ENCODE measurements at regions not wholly inside any gene's neighbourhood (a gene's known extent, or its start where the extent isn't known, plus 50 kb on each side); places are given as distances from the start of the nearest gene placed in this dataset.

DNA sequence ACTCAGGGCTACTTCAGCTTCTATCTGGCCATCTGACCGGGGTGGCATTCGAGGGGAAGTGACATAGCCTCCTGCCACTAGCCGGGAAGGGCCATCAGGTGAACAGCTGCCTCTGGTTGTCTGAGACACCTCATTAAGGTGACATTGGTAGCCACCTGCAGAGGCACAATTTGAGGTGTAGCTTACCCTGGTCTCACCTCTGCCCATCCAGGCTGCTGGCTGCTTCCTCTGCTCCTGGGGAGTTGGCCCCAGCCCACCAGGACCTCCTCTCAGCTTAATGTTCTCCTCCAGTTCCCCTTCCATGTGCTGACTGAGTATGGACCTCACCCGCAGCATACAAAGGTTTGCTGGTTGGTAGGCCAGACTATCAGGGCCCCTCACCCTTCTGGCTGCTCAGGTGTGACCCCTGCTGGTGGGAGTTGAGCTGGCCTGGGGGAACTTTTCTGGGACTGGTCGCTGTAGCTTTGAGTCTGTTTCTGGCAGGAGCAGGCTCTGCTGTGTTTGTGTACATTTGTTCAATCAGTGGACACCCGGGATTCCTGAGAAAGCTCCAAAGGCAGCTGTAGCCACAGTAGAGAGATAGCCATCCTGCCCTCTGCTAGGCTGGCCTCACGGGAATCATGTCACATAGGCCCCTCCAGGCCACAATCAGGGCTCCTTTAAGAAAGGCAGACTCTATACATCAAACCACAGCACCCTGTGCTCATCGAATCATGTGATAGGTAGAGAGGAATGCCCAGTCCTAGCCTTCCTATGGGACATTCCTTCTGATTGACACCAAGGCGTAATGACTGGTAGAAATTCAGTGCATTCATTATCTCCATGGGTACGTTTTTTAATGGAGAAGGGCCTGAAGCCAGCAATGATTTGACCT lies 295.1 kb upstream of the PLET1 start:
- H3K4me3 Mint-ChIP-seq: no peak overlapping the region
- Histone ChIP-seq H3K27me3 (ENCODE audit: control insufficient read depth in 1 of 2, insufficient read depth in 2 of 2, low read length in 2 of 2) (peaks cover 0 to 4% of the 10 kb centered on the region in 2 experiments), H3K4me3 (ENCODE audit: low read length) (no peak overlapping the region), H3K36me3 (ENCODE audit: insufficient read depth, low read length) (no peaks in the 10 kb centered on the region), H3K4me1 (ENCODE audit: insufficient read depth, low read length) (peaks cover 6% of the 10 kb centered on the region), H3K9me3 (ENCODE audit: control insufficient read depth in 1 of 2, insufficient read depth in 1 of 2, low read length in 2 of 2) (no peaks in the 10 kb centered on the region), H3K27ac (ENCODE audit: low read depth in 1 of 2, low read length in 2 of 2) (no peak overlapping the region)
- intact Hi-C loops (cut with DNase I, micrococcal nuclease): loop anchor here (1.0 to 2.0 kb wide), 3 partner anchors 265 to 336 kb away; no protein-coding TSS in a partner anchor
- DNase-seq: peak; percentile 50 to 83 (median 60)
- ATAC-seq (ENCODE audit: poor library complexity): peak; percentile 74
- TF ChIP-seq, protein P1, sequence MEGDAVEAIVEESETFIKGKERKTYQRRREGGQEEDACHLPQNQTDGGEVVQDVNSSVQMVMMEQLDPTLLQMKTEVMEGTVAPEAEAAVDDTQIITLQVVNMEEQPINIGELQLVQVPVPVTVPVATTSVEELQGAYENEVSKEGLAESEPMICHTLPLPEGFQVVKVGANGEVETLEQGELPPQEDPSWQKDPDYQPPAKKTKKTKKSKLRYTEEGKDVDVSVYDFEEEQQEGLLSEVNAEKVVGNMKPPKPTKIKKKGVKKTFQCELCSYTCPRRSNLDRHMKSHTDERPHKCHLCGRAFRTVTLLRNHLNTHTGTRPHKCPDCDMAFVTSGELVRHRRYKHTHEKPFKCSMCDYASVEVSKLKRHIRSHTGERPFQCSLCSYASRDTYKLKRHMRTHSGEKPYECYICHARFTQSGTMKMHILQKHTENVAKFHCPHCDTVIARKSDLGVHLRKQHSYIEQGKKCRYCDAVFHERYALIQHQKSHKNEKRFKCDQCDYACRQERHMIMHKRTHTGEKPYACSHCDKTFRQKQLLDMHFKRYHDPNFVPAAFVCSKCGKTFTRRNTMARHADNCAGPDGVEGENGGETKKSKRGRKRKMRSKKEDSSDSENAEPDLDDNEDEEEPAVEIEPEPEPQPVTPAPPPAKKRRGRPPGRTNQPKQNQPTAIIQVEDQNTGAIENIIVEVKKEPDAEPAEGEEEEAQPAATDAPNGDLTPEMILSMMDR (IDR thresholded peaks at IDR 0.05): peak; percentile 73
- no peaks in the 10 kb centered on the region for H3K9me3 Mint-ChIP-seq
- no peaks in the 10 kb centered on the region for H3K27me3 Mint-ChIP-seq
- POLR2A ChIA-PET: interaction anchor here (0.6 to 1.4 kb wide), 3 partner anchors 32 to 329 kb away, joined by 3 to 7 read pairs (median 3); no protein-coding TSS in a partner anchor
- no peaks in the 10 kb centered on the region for H3K36me3 Mint-ChIP-seq (ENCODE audit: low read depth)
- no peaks in the 10 kb centered on the region for H3K4me1 Mint-ChIP-seq (ENCODE audit: low read depth)
- CTCF ChIA-PET: interaction anchor here (0.6 to 1.7 kb wide), 10 partner anchors 9 to 335 kb away, joined by 3 to 15 read pairs (median 4); partner anchors contain the start of gene PTS
- no peak overlapping the region for H3K27ac Mint-ChIP-seq

DNA sequence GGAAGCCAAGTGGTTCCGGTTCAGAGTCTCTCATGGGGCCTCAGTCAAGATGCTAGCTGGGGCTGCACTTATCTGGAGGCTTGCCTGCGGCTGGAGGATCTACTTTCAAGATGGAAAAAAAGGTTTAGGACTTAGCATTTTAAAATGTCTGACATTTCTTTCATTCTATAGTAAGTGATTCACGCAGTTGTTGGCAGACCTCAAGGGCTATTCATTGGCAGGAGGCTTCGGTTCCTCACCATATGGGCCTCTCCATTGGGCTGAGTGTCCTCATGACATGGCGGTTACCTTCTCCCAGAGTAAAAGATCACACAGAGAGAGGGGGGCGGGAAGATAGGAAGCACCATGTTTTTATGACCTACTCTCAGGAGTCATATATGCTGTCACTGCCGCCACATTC lies 298.0 kb upstream of the PLET1 start:
- Histone ChIP-seq H3K27me3 (ENCODE audit: control insufficient read depth in 1 of 2, insufficient read depth in 2 of 2, low read length in 2 of 2) (no peaks in the 10 kb centered on the region), H3K9me3 (ENCODE audit: control insufficient read depth in 1 of 2, insufficient read depth in 1 of 2, low read length in 2 of 2) (no peaks in the 10 kb centered on the region), H3K36me3 (ENCODE audit: insufficient read depth, low read length) (no peaks in the 10 kb centered on the region), H3K4me3 (ENCODE audit: low read length) (no peak overlapping the region), H3K4me1 (ENCODE audit: insufficient read depth, low read length) (peaks cover 6% of the 10 kb centered on the region), H3K27ac (ENCODE audit: low read depth in 1 of 2, low read length in 2 of 2) (no peak overlapping the region)
- no peak for DNase-seq
- Mint-ChIP-seq H3K27ac (no peak overlapping the region), H3K9me3 (no peaks in the 10 kb centered on the region), H3K4me3 (no peak overlapping the region), H3K36me3 (ENCODE audit: low read depth) (no peaks in the 10 kb centered on the region), H3K27me3 (peaks cover 7% of the 10 kb centered on the region), H3K4me1 (ENCODE audit: low read depth) (no peaks in the 10 kb centered on the region)
- ATAC-seq (ENCODE audit: poor library complexity): no peak
- ChIA-PET CTCF (interaction anchor here (1.0 kb wide), 1 partner anchor 12 kb away, joined by 3 read pairs; no protein-coding TSS in a partner anchor), POLR2A (no interaction called here)
- intact Hi-C loops (cut with DNase I, micrococcal nuclease): no loop called here
- TF ChIP-seq, protein P1 (IDR thresholded peaks at IDR 0.05): no peak

DNA sequence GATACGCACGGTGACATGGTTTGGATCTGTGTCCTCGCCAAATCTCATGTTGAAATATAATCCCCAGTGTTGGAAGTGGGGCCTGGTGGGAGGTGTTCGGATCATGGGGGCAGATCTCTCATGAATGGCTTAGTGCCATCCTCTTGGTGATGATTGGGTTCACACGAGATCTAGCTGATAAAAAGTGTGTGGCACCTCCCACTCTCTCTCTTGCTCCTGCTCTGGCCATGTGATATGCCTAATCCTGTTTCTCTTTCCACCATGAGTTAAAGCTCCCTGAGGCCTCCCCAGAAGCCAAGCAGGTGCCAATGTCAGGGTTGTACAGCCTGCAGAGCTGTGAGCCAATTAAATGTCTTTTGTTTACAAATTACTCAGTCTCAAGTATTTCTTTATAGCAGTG lies 303.1 kb upstream of the PLET1 start:
- Mint-ChIP-seq H3K27me3 (peaks cover 10% of the 10 kb centered on the region), H3K36me3 (ENCODE audit: low read depth) (no peaks in the 10 kb centered on the region), H3K27ac (no peak overlapping the region), H3K4me1 (ENCODE audit: low read depth) (no peaks in the 10 kb centered on the region), H3K4me3 (no peak overlapping the region), H3K9me3 (no peaks in the 10 kb centered on the region)
- Histone ChIP-seq H3K27me3 (ENCODE audit: control insufficient read depth in 1 of 2, insufficient read depth in 2 of 2, low read length in 2 of 2) (peaks cover 0 to 8% of the 10 kb centered on the region in 2 experiments), H3K4me1 (ENCODE audit: insufficient read depth, low read length) (no peaks in the 10 kb centered on the region), H3K4me3 (ENCODE audit: low read length) (no peak overlapping the region), H3K27ac (ENCODE audit: low read depth in 1 of 2, low read length in 2 of 2) (no peak overlapping the region), H3K36me3 (ENCODE audit: insufficient read depth, low read length) (no peaks in the 10 kb centered on the region), H3K9me3 (ENCODE audit: control insufficient read depth in 1 of 2, insufficient read depth in 1 of 2, low read length in 2 of 2) (no peaks in the 10 kb centered on the region)
- TF ChIP-seq, protein P1 (IDR thresholded peaks at IDR 0.05): no peak
- ChIA-PET CTCF (no interaction called here), POLR2A (no interaction called here)
- DNase-seq (no peak), ATAC-seq (ENCODE audit: poor library complexity) (no peak)
- intact Hi-C loops (cut with DNase I, micrococcal nuclease): no loop called here

All from CD4-positive, alpha-beta T cell (primary cell).